ENCODE measurements at regions not wholly inside any gene's neighbourhood (a gene's known extent, or its start where the extent isn't known, plus 50 kb on each side); places are given as distances from the start of the nearest gene placed in this dataset.

- H3K4me1 ChIP-seq: no peaks in the 10 kb centered on the region
- no peaks in the 10 kb centered on the region for H3K27me3 ChIP-seq (ENCODE audit: low read depth)
- H3K36me3 ChIP-seq (replicated peaks): no peaks in the 10 kb centered on the region
- no peak for DNase-seq (ENCODE audit: low spot score in 2 of 2)
- no peaks in the 10 kb centered on the region for H3K9me3 ChIP-seq
- in situ Hi-C loops (cut with MboI; ENCODE audit: low sequenced_read_pairs): no loop called here
- H3K4me3 ChIP-seq: no peak overlapping the region
These were observed 1031.1 kb downstream of the TBC1D22A start for GRCh38 chr22:47793304-47794101.

- H3K4me3 ChIP-seq: no peak overlapping the region
- H3K36me3 ChIP-seq (replicated peaks): no peaks in the 10 kb centered on the region
- no peaks in the 10 kb centered on the region for H3K27me3 ChIP-seq (ENCODE audit: low read depth)
- no peaks in the 10 kb centered on the region for H3K9me3 ChIP-seq
- H3K4me1 ChIP-seq: no peaks in the 10 kb centered on the region
- in situ Hi-C loops (cut with MboI; ENCODE audit: low sequenced_read_pairs): no loop called here
- DNase-seq (ENCODE audit: low spot score in 2 of 2): no peak
These were observed 1026.7 kb downstream of the TBC1D22A start for GRCh38 chr22:47789171-47789570.

GRCh38 chr22:47788461-47788860, 1026.0 kb downstream of the TBC1D22A start:
- no peak for DNase-seq (ENCODE audit: low spot score in 2 of 2)
- Histone ChIP-seq H3K36me3 (replicated peaks) (no peaks in the 10 kb centered on the region), H3K9me3 (no peaks in the 10 kb centered on the region), H3K4me3 (no peak overlapping the region), H3K27me3 (ENCODE audit: low read depth) (no peaks in the 10 kb centered on the region), H3K4me1 (no peaks in the 10 kb centered on the region)
- in situ Hi-C loops (cut with MboI; ENCODE audit: low sequenced_read_pairs): no loop called here

GRCh38 chr22:47787501-47788227, 1025.2 kb downstream of the TBC1D22A start:
- in situ Hi-C loops (cut with MboI; ENCODE audit: low sequenced_read_pairs): no loop called here
- no peaks in the 10 kb centered on the region for H3K9me3 ChIP-seq
- DNase-seq (ENCODE audit: low spot score in 2 of 2): no peak
- H3K4me1 ChIP-seq: no peaks in the 10 kb centered on the region
- no peak overlapping the region for H3K4me3 ChIP-seq
- H3K27me3 ChIP-seq (ENCODE audit: low read depth): no peaks in the 10 kb centered on the region
- H3K36me3 ChIP-seq (replicated peaks): no peaks in the 10 kb centered on the region

GRCh38 chr22:47786650-47787290, 1024.3 kb downstream of the TBC1D22A start:
- in situ Hi-C loops (cut with MboI; ENCODE audit: low sequenced_read_pairs): no loop called here
- Histone ChIP-seq H3K9me3 (no peaks in the 10 kb centered on the region; the same call in 1 of the 2 replicates), H3K4me1 (no peaks in the 10 kb centered on the region), H3K36me3 (replicated peaks) (no peaks in the 10 kb centered on the region), H3K27me3 (ENCODE audit: low read depth) (no peaks in the 10 kb centered on the region), H3K4me3 (no peak overlapping the region)
- no peak for DNase-seq (ENCODE audit: low spot score in 2 of 2)

- DNase-seq (ENCODE audit: low spot score in 2 of 2): no peak
- in situ Hi-C loops (cut with MboI; ENCODE audit: low sequenced_read_pairs): no loop called here
- no peaks in the 10 kb centered on the region; the same call in 1 of the 2 replicates for H3K9me3 ChIP-seq
These were observed 1022.5 kb downstream of the TBC1D22A start for GRCh38 chr22:47784991-47785390.

GRCh38 chr22:47784367-47784983, 1022.0 kb downstream of the TBC1D22A start:
- Histone ChIP-seq H3K36me3 (replicated peaks) (no peaks in the 10 kb centered on the region), H3K9me3 (no peaks in the 10 kb centered on the region; the same call in 1 of the 2 replicates), H3K27me3 (ENCODE audit: low read depth) (no peaks in the 10 kb centered on the region), H3K4me3 (no peak overlapping the region), H3K4me1 (no peaks in the 10 kb centered on the region)
- in situ Hi-C loops (cut with MboI; ENCODE audit: low sequenced_read_pairs): no loop called here
- no peak for DNase-seq (ENCODE audit: low spot score in 2 of 2)

More at GRCh38 chr22:47784991-47785390, 1022.5 kb downstream of the TBC1D22A start:
- H3K27me3 ChIP-seq (ENCODE audit: low read depth): no peaks in the 10 kb centered on the region
- H3K4me3 ChIP-seq: no peak overlapping the region
- no peaks in the 10 kb centered on the region for H3K4me1 ChIP-seq
- no peaks in the 10 kb centered on the region for H3K36me3 ChIP-seq (replicated peaks)

GRCh38 chr22:47783433-47784366, 1021.2 kb downstream of the TBC1D22A start:
- in situ Hi-C loops (cut with MboI; ENCODE audit: low sequenced_read_pairs): no loop called here
- Histone ChIP-seq H3K4me1 (no peaks in the 10 kb centered on the region), H3K4me3 (no peak overlapping the region), H3K27me3 (ENCODE audit: low read depth) (no peaks in the 10 kb centered on the region), H3K36me3 (replicated peaks) (no peaks in the 10 kb centered on the region), H3K9me3 (no peaks in the 10 kb centered on the region; the same call in 1 of the 2 replicates)
- DNase-seq (ENCODE audit: low spot score in 2 of 2): no peak

- H3K27me3 ChIP-seq (ENCODE audit: low read depth): no peaks in the 10 kb centered on the region
- H3K9me3 ChIP-seq: no peaks in the 10 kb centered on the region; the same call in 1 of the 2 replicates
- no peak overlapping the region for H3K4me3 ChIP-seq
- no peaks in the 10 kb centered on the region for H3K36me3 ChIP-seq (replicated peaks)
- in situ Hi-C loops (cut with MboI; ENCODE audit: low sequenced_read_pairs): no loop called here
- no peaks in the 10 kb centered on the region for H3K4me1 ChIP-seq
- no peak for DNase-seq (ENCODE audit: low spot score in 2 of 2)
These were observed 1020.1 kb downstream of the TBC1D22A start for GRCh38 chr22:47782328-47783075.

GRCh38 chr22:47781427-47782111, 1019.1 kb downstream of the TBC1D22A start:
- no peaks in the 10 kb centered on the region for H3K36me3 ChIP-seq (replicated peaks)
- no peaks in the 10 kb centered on the region for H3K4me1 ChIP-seq
- no peak overlapping the region for H3K4me3 ChIP-seq
- H3K27me3 ChIP-seq (ENCODE audit: low read depth): no peaks in the 10 kb centered on the region
- DNase-seq (ENCODE audit: low spot score in 2 of 2): no peak
- H3K9me3 ChIP-seq: no peaks in the 10 kb centered on the region; the same call in 1 of the 2 replicates
- in situ Hi-C loops (cut with MboI; ENCODE audit: low sequenced_read_pairs): no loop called here

- in situ Hi-C loops (cut with MboI; ENCODE audit: low sequenced_read_pairs): no loop called here
- Histone ChIP-seq H3K4me1 (no peaks in the 10 kb centered on the region), H3K9me3 (no peaks in the 10 kb centered on the region; the same call in 1 of the 2 replicates), H3K27me3 (ENCODE audit: low read depth) (no peaks in the 10 kb centered on the region), H3K4me3 (no peak overlapping the region), H3K36me3 (replicated peaks) (no peaks in the 10 kb centered on the region)
- DNase-seq (ENCODE audit: low spot score in 2 of 2): no peak
These were observed 1018.6 kb downstream of the TBC1D22A start for GRCh38 chr22:47781024-47781423.
